ENCODE measurements at regions not wholly inside any gene's neighbourhood (a gene's known extent, or its start where the extent isn't known, plus 50 kb on each side); places are given as distances from the start of the nearest gene placed in this dataset.

GRCh38 chr6:165090242-165090641 is 219.2 kb downstream of the C6orf118 start:
- TF ChIP-seq CTCF (IDR thresholded peaks at IDR 0.05) (no peak), POLR2A (IDR thresholded peaks at IDR 0.05) (no peak)
